ENCODE measurements at regions not wholly inside any gene's neighbourhood (a gene's known extent, or its start where the extent isn't known, plus 50 kb on each side); places are given as distances from the start of the nearest gene placed in this dataset.
A peak's percentile ranks its signal among the peaks of the same experiment; 100 is the strongest.

GRCh38 chr1:99565606-99566289 is 80.2 kb upstream of the PALMD start (continued):
- TF ChIP-seq KIAA2018 (CRISPR knock-in tag; IDR thresholded peaks at IDR 0.05; ENCODE audit: borderline replicate concordance): no peak
- TF ChIP-seq RXRB (CRISPR knock-in tag; IDR thresholded peaks at IDR 0.05; ENCODE audit: borderline replicate concordance): 0 out of 2 replicates have a peak, but pooled peaks have one; percentile 29
- no peak for TF ChIP-seq HNF1B (CRISPR knock-in tag; IDR thresholded peaks at IDR 0.05)
- no peak for TF ChIP-seq ZNF709 (CRISPR knock-in tag; IDR thresholded peaks at IDR 0.05)
- TF ChIP-seq TCF7 (IDR thresholded peaks at IDR 0.05; ENCODE audit: low read depth): 0 out of 2 replicates have a peak, but pooled peaks have one; percentile 25
- TF ChIP-seq PAWR (CRISPR knock-in tag; IDR thresholded peaks at IDR 0.05; ENCODE audit: borderline replicate concordance): no peak
- TF ChIP-seq SATB2 (CRISPR knock-in tag; IDR thresholded peaks at IDR 0.05): no peak
- no peak for TF ChIP-seq DR1 (CRISPR knock-in tag; IDR thresholded peaks at IDR 0.05)
- TF ChIP-seq AHDC1 (CRISPR knock-in tag; IDR thresholded peaks at IDR 0.05; ENCODE audit: borderline replicate concordance): no peak; the same call in 1 of the 2 replicates
- no peak for TF ChIP-seq FOSL2 (CRISPR knock-in tag; IDR thresholded peaks at IDR 0.05)
- peak; percentile 60; the same call in 1 of the 2 replicates for TF ChIP-seq NFIC (IDR thresholded peaks at IDR 0.05; ENCODE audit: low read length)
- TF ChIP-seq RARA (CRISPR knock-in tag; IDR thresholded peaks at IDR 0.05): 0 out of 2 replicates have a peak, but pooled peaks have one; percentile 9
- TF ChIP-seq ZNF484 (CRISPR knock-in tag; IDR thresholded peaks at IDR 0.05; ENCODE audit: borderline replicate concordance, low read depth): no peak
- no peak for TF ChIP-seq PITX1 (CRISPR knock-in tag; IDR thresholded peaks at IDR 0.05)
